ENCODE measurements at regions not wholly inside any gene's neighbourhood (a gene's known extent, or its start where the extent isn't known, plus 50 kb on each side); places are given as distances from the start of the nearest gene placed in this dataset.

DNA sequence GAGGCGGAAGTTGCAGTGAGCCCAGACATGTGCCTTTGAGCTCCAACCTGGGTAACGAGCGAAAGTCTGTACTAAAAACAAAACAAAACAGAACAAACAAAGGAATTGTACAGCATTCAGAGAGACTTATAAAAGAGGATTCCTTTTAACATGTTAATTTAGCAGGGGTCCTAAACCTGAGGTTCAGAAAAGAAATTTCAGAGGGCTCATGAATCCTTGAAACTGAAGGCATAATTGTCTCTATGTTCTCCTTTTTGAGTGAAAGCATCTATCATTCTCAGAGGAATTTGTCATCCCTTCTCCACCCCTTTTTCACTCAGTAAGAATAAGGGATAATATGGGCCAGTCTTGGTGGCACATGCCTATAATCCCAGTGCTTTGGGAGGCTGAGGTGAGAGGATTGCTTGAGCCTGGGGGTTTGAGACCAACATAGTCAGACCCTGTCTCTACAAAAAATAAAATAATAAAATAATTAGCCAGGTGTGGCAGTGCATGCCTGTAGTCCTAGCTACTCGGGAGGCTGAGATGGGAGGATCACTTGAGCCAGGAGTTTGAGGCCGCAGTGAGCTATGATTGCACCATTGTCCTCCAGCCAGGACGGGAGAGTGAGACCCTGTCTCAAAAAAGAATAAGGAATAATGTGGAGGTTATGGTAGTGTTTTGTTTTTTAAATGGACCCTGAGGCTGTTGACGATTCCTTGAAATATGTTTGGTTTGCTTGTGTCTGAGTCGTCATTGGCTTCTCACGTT lies 309.1 kb upstream of the C2CD4B start:
- TF ChIP-seq POLR2AphosphoS5 (IDR thresholded peaks at IDR 0.05; ENCODE audit: low read depth, low read length) (no peak), POLR2A (IDR thresholded peaks at IDR 0.05; ENCODE audit: low read depth, low read length) (no peak), TAF1 (IDR thresholded peaks at IDR 0.05; ENCODE audit: low read depth, low read length) (no peak), PAX5 (IDR thresholded peaks at IDR 0.05; ENCODE audit: insufficient read depth, low read length, severe bottlenecking) (no peak), POU2F2 (IDR thresholded peaks at IDR 0.05; ENCODE audit: low read depth, low read length) (no peak)
